Nephron progenitor cell (in vitro differentiated cells): ENCODE measurements at regions not wholly inside any gene's neighbourhood (a gene's known extent, or its start where the extent isn't known, plus 50 kb on each side); places are given as distances from the start of the nearest gene placed in this dataset.
"Not testable (repeated sequence)": the region's sequence is repeated elsewhere in the genome, so short reads cannot be mapped to it uniquely, and the experiment has no call there.

Experiments
- DNase-seq: peaks from one replicate; pipeline ENCODE4 v3.0.0; 2021
- H3K27ac Mint-ChIP-seq: 2 replicates; pipeline ENCODE4 v1.8.0; 2021; ENCODE audit warnings: mild to moderate bottlenecking, moderate library complexity, mixed read lengths
- H3K27me3 Mint-ChIP-seq: 2 replicates; pipeline ENCODE4 v1.8.0; 2021; ENCODE audit warnings: mild to moderate bottlenecking, low read depth, mixed read lengths; ENCODE audit not compliant: poor library complexity
- H3K36me3 Mint-ChIP-seq: 2 replicates; pipeline ENCODE4 v1.8.0; 2021; ENCODE audit warnings: low read depth, mixed read lengths
- H3K4me1 Mint-ChIP-seq: 2 replicates; pipeline ENCODE4 v1.8.0; 2021; ENCODE audit warnings: mixed read lengths
- H3K4me3 Mint-ChIP-seq: 2 replicates; pipeline ENCODE4 v1.8.0; 2021; ENCODE audit warnings: mild to moderate bottlenecking, moderate library complexity, mixed read lengths
- H3K9me3 Mint-ChIP-seq: 2 replicates; pipeline ENCODE4 v1.8.0; 2021; ENCODE audit warnings: mild to moderate bottlenecking, moderate library complexity, mixed read lengths
- TF ChIP-seq, protein P1 (sequence below): fragments of 200-600 bp; sonication (generic); IDR thresholded peaks from 2 replicates; pipeline ENCODE4 v1.5.0; 2021; ENCODE audit warnings: antibody characterized with exemption

DNA sequence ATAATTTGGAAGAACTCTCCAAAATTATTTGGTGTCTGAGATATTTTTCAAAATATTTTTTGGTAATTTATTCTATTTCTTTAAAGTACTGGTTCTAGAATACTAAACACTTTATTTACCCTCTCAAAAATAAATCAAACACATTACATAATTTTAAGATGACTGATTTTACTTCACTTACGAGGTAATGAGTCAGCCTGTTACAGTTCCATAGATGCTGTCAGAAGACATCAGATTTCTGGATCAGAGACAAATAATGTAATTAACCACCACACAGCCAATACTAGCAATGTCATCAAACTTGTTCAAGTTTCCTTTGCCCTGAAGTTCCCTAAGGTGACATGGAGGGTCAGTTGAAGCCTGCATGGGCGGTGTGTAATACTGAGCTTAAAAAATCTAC lies 106.1 kb upstream of the CDH9 start:
- Mint-ChIP-seq H3K4me3 (no peak overlapping the region), H3K9me3 (no peaks in the 10 kb centered on the region), H3K27me3 (no peaks in the 10 kb centered on the region), H3K27ac (no peak overlapping the region), H3K4me1 (no peaks in the 10 kb centered on the region), H3K36me3 (no peaks in the 10 kb centered on the region)
- TF ChIP-seq, protein P1, sequence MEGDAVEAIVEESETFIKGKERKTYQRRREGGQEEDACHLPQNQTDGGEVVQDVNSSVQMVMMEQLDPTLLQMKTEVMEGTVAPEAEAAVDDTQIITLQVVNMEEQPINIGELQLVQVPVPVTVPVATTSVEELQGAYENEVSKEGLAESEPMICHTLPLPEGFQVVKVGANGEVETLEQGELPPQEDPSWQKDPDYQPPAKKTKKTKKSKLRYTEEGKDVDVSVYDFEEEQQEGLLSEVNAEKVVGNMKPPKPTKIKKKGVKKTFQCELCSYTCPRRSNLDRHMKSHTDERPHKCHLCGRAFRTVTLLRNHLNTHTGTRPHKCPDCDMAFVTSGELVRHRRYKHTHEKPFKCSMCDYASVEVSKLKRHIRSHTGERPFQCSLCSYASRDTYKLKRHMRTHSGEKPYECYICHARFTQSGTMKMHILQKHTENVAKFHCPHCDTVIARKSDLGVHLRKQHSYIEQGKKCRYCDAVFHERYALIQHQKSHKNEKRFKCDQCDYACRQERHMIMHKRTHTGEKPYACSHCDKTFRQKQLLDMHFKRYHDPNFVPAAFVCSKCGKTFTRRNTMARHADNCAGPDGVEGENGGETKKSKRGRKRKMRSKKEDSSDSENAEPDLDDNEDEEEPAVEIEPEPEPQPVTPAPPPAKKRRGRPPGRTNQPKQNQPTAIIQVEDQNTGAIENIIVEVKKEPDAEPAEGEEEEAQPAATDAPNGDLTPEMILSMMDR: no peak
- DNase-seq: no peak

DNA sequence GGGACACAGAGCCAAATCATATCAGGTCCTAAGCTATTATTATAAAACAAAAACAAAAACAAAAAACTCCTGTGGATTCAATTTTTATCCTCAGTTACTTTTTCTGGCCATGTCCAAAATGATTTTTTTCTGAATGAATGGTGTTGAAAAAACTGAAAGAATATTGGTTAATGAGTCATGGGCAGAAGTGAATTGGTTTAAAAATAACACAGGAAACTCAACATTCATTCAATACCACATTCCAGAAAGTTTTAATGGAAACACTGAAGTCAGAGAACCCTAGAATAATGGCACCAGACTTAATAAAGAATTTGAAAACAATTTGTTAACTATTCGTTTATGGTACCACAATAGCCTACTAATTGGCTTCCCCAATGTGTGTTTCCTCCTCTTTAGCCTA lies 102.4 kb upstream of the CDH9 start:
- peaks cover 5% of the 10 kb centered on the region for H3K9me3 Mint-ChIP-seq
- DNase-seq: no peak
- H3K4me3 Mint-ChIP-seq: no peak overlapping the region
- no peak overlapping the region for H3K27ac Mint-ChIP-seq
- H3K36me3 Mint-ChIP-seq: no peaks in the 10 kb centered on the region
- TF ChIP-seq, protein P1: no peak
- H3K27me3 Mint-ChIP-seq: no peaks in the 10 kb centered on the region
- peaks cover 7% of the 10 kb centered on the region for H3K4me1 Mint-ChIP-seq

DNA sequence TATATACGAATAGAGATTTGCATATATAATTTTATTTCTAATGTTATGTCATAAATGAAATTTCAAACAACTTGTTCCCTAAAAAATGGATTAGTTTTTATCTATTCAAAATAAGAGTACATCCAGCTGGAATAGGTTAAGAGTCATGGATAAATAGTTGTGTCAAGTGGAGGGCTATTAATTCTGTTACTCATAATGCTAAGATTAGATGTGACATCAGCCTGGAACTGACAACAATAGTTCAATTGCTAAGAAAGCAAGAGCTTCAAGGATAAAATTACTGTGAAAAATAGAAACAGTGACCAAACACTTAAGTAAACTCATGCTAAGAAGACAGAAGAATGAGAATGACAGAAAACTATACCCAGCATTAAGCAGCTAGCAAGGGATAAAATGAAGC lies 92.2 kb upstream of the CDH9 start:
- Mint-ChIP-seq H3K36me3 (no peaks in the 10 kb centered on the region), H3K9me3 (no peaks in the 10 kb centered on the region)
- no peak for DNase-seq

DNA sequence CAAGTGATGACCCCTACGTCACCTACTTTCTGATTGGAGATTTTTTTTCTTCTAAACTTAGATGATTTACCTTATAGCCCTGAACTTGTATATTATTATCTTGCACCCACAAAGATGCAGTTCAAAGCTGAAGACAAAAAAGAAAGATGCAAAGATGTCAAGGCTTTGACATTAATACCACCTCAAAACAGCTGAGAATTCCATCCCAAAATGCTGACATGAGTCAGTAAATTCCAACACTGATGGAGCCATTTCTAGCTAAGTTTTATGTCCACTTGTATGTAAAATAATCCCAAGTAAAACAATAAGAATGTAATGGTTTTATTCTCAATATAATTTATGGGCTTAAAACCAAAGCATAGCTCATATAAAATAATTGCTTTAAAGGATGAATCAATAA lies 91.5 kb upstream of the CDH9 start:
- Mint-ChIP-seq H3K4me3 (no peak overlapping the region), H3K9me3 (no peaks in the 10 kb centered on the region), H3K4me1 (no peaks in the 10 kb centered on the region), H3K27ac (no peak overlapping the region), H3K27me3 (no peaks in the 10 kb centered on the region), H3K36me3 (no peaks in the 10 kb centered on the region)
- DNase-seq: no peak
- TF ChIP-seq, protein P1: no peak

More for the DNA sequence above, 92.2 kb upstream of the CDH9 start:
- no peak overlapping the region for H3K4me3 Mint-ChIP-seq
- H3K27me3 Mint-ChIP-seq: no peaks in the 10 kb centered on the region
- TF ChIP-seq, protein P1: no peak
- no peaks in the 10 kb centered on the region for H3K4me1 Mint-ChIP-seq
- no peak overlapping the region for H3K27ac Mint-ChIP-seq

DNA sequence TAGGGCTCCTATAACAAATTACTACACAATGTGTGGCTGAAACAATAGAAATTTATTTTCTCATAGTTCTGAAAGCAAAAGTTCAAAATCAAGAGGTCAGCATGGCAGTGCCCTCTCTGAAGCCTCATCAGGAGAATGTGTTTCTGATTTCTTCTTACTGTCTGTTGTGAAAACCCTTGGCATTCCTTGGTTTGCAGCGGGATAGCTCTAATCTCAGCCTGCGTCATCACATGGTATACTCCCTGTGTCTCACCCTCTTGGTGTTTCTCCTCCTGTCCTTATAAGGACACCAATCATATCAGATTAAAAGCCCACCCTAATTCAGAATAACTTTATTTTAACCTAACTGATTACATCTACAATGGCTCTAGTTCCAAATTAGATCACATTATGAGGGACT lies 87.5 kb upstream of the CDH9 start:
- H3K27me3 Mint-ChIP-seq: no peaks in the 10 kb centered on the region
- H3K27ac Mint-ChIP-seq: no peak overlapping the region
- H3K4me3 Mint-ChIP-seq: no peak overlapping the region
- no peak for DNase-seq
- no peaks in the 10 kb centered on the region for H3K4me1 Mint-ChIP-seq
- H3K9me3 Mint-ChIP-seq: peaks cover 4% of the 10 kb centered on the region
- H3K36me3 Mint-ChIP-seq: no peaks in the 10 kb centered on the region
- TF ChIP-seq, protein P1: no peak

DNA sequence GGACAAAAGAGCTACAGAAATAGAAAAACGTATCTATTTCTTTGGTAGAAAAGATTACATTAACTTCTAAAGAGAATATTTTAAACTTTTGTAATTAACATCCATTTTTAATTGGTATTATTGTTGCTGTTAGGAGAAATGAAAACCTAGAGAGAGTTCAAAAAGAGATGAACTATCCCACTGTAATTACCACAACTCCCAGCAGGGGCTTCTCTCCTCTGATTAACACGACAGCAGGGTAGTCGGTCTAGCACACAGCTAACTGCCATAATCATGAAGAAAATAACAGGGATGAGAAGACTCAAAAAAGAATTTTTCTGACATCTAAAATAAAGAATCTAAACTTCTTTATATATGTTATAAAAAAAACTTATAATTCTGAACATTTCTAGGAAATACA lies 86.2 kb upstream of the CDH9 start:
- Mint-ChIP-seq H3K36me3 (no peaks in the 10 kb centered on the region), H3K9me3 (peaks cover 10% of the 10 kb centered on the region), H3K4me3 (no peak overlapping the region), H3K27me3 (no peaks in the 10 kb centered on the region), H3K27ac (no peak overlapping the region), H3K4me1 (no peaks in the 10 kb centered on the region)
- TF ChIP-seq, protein P1: peak; percentile 58
- peak; percentile 28 for DNase-seq

DNA sequence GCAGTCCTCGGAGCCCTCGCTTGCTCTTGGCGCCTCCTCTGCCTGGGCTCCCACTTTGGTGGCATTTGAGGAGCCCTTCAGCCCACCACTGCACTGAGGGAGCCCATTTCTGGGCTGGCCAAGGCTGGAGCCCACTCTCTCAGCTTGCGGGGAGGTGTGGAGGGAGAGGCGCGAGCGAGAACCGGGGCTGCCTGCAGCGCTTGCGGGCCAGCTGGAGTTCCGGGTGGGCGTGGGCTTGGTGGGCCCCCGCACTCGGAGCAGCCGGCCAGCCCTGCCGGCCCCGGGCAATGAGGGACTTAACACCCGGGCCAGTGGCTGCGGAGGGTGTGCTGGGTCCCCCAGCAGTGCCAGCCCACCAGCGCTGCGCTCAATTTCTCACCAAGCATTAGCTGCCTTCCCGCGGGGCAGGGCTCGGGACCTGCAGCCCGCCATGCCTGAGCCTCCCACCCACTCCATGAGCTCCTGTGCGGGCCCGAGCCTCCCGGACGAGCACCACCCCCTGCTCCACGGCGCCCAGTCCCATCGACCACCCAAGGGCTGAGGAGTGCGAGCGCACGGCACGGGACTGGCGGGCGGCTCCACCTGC lies 81.4 kb upstream of the CDH9 start:
- H3K27ac Mint-ChIP-seq, H3K4me1 Mint-ChIP-seq, H3K4me3 Mint-ChIP-seq, H3K36me3 Mint-ChIP-seq, DNase-seq, H3K27me3 Mint-ChIP-seq: not testable (repeated sequence)
- H3K9me3 Mint-ChIP-seq: peaks cover 19% of the 10 kb centered on the region
